AG10803 (cell line): ENCODE measurements at regions not wholly inside any gene's neighbourhood (a gene's known extent, or its start where the extent isn't known, plus 50 kb on each side); places are given as distances from the start of the nearest gene placed in this dataset.
"Not testable (repeated sequence)": the region's sequence is repeated elsewhere in the genome, so short reads cannot be mapped to it uniquely, and the experiment has no call there.

Experiments
- DNase-seq: peaks from one replicate; pipeline ENCODE4 v3.0.0; 2010; ENCODE audit warnings: low read depth
- H3K4me3 ChIP-seq: 2 replicates; pipeline ENCODE4 v1.5.1; 2011; ENCODE audit warnings: mild to moderate bottlenecking, low read length, control low read depth
- TF ChIP-seq, protein P1 (sequence below): conservative IDR thresholded peaks from 2 replicates; pipeline ENCODE4 v1.5.1; 2011; ENCODE audit warnings: mild to moderate bottlenecking, low read length, control low read depth, inconsistent platforms

DNA sequence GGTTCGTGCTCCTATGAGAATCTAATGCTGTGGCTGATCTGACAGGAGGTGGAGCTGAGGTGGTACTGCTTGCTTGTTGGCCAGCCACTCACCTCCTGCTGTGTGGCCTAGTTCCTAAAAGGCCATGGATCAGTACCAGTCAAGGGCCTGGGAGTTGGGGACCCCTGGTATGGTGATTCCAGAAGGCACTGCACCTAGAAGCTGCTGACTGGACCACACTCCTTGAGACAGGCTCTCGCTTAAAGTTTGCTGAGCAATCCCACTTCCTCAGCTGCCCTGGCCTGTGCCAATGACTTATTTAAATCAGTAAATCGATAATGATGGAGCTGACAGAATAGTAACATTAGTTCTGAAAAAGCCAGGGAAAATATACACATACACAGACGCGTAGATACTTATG, 98.6 kb upstream of the LYZL2 start:
- H3K4me3 ChIP-seq = no peak overlapping the region
- DNase-seq = no peak
- TF ChIP-seq, protein P1, sequence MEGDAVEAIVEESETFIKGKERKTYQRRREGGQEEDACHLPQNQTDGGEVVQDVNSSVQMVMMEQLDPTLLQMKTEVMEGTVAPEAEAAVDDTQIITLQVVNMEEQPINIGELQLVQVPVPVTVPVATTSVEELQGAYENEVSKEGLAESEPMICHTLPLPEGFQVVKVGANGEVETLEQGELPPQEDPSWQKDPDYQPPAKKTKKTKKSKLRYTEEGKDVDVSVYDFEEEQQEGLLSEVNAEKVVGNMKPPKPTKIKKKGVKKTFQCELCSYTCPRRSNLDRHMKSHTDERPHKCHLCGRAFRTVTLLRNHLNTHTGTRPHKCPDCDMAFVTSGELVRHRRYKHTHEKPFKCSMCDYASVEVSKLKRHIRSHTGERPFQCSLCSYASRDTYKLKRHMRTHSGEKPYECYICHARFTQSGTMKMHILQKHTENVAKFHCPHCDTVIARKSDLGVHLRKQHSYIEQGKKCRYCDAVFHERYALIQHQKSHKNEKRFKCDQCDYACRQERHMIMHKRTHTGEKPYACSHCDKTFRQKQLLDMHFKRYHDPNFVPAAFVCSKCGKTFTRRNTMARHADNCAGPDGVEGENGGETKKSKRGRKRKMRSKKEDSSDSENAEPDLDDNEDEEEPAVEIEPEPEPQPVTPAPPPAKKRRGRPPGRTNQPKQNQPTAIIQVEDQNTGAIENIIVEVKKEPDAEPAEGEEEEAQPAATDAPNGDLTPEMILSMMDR = no peak

DNA sequence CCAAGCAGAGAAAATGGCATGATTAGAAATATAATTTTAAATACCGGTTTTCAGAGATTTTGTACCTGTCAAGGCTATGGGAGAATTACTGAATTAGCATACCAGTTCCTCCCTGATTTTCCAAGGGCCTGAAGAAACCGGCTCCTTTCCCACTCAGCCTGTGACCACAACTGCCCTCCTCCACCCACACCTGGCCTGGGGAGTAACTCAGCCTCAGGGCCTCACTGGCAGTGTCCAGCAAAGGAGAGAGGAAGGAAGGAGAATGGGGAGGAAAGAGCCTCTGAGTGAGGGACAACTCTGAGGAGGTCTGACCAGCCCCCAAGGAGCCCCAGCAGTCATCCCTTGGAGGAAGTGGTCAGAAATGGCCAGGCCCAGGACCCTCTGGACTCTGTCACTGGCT, 98.0 kb upstream of the LYZL2 start:
- H3K4me3 ChIP-seq = no peak overlapping the region
- TF ChIP-seq, protein P1 = no peak
- DNase-seq = no peak

DNA sequence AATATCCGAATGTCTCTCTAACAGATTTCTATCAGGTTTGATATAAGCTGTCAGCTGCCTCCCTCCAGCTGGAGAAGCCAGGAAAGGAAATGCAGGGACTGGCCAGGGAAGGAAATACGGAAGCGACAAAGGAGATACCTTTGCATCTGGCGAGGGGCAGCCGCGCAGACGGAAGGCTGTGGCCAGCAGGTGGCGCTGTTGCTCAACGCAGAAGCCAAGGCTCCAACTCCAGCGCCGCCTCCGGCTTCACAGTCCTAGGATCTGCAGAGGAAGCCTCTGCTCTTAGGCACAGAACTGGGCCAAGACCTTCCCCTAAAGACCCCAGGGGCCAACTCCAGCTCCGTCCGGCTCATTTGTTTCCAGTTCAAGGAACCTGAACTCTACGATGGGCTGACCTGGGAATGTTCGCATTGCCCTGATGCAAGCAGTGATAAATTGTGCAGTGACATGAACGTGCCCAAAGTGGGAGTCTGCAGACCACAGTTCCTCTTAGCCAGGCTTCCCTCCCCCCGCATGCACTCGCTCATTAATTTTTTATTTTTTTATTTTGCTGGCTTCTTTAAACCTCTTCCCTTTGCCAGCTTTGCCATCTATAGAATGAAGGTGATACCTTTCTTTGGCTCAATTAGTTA, 97.3 kb upstream of the LYZL2 start:
- TF ChIP-seq, protein P1 = peak; percentile 66
- DNase-seq = peak; percentile 63
- not testable (repeated sequence) for H3K4me3 ChIP-seq

DNA sequence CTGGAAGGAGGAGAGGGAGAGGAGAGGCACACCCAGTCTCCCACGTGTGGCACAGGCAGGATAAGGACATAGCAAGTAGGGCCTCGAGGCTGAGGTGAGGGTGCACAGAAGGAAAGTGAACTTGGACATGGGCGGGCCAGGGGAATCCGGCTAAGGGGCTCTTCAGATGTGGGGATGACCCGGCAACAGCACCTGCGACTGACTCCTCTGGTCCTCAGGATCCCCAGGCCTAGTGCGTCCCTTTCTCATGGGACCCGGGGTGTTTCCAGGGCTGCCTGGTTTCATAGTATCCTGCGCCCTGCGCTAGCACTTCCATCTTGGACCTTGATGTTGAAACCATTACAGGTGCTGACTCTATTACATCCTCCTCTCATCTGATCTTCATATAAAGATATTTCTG, 96.1 kb upstream of the LYZL2 start:
- TF ChIP-seq, protein P1 = no peak
- no peak for DNase-seq
- no peak overlapping the region for H3K4me3 ChIP-seq

DNA sequence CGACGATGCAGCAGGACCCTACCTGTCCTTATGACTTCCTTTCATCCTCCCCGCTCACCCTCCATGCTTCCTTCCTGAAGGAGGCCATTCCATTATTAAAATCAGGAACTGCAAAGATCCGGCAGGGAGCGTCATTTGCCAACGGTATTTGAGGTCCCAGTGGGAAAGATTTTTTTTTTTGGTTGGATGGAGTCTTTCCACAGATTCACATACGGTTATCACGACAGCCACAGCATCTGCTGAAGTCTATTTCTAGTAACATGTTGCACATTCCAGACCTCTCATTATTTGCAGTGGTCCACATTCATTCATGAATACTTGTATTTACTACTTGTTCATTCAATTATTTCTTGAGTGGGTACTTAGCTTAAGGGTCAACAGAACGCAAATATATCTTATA, 94.7 kb upstream of the LYZL2 start:
- no peak for DNase-seq
- TF ChIP-seq, protein P1 = no peak
- no peak overlapping the region for H3K4me3 ChIP-seq

DNA sequence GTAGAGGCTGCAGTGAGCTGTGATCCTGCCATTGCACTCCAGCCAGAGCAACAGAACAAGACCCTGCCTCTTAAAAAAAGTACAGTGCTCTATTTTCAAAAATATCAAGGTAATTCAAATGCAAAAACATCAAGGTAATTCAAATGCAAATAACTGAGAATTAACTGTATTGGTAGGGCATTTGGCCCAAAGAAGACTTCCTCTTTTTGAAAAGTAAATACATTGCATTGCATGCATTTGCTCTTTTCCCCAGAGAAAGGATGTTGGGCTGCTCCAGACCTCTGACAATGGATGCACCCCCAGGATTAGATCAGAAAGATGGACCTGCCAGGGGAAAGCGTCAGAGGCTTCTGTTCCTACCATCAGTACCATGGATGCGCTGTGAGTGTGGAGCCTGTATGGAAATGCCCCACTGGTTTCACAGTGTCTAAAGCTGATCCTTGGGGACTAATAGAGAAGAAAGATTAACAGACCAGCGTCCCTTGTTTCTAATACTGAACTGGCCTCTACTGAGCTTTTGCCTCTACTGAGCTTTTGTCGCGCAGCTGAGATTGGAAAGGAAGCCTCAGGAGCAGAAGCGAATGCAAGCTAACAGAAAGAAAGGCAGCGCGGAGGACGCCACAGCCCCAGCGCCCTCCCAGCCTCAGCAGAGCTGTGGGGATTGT, 93.5 kb upstream of the LYZL2 start:
- DNase-seq = no peak
- no peak overlapping the region for H3K4me3 ChIP-seq
- TF ChIP-seq, protein P1 = no peak

DNA sequence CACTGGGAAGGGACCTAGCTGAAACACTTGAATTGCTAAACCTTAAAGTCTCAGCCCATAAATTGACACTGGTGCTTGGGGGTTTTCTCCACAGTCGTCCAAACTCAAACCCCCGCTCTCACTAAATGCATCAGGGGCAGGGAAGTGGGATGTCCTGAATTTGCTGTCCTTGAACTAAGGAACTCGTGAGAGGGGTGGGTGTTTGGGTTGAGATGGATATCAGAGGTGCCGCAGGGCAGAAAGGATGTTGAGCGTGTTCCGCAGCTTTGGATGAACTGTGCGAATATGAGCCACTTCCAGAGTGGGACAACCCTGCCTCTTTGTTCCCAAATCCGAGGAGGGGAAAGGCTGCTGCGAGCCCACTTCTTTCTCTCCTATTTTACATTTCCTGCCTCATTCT, 90.3 kb upstream of the LYZL2 start:
- DNase-seq = no peak
- TF ChIP-seq, protein P1 = no peak
- H3K4me3 ChIP-seq = no peak overlapping the region
